Omental fat pad (tissue), 3 donors: ENCODE measurements at regions not wholly inside any gene's neighbourhood (a gene's known extent, or its start where the extent isn't known, plus 50 kb on each side); places are given as distances from the start of the nearest gene placed in this dataset.

Source experiments
- ATAC-seq: fragments of 150-250 bp; one replicate; pipeline ENCODE4 v1.9.1; 2016; ENCODE audit warnings: mild to moderate bottlenecking, moderate library complexity; ENCODE audit not compliant: low FRiP score
- DNase-seq: peaks from one replicate; pipeline ENCODE4 v3.0.0-alpha.2; 2019; ENCODE audit warnings: low spot score
- CTCF ChIP-seq, 3 donors: fragments of 450-650 bp; IDR thresholded peaks; one replicate each; pipeline ENCODE4 v1.5.1; 2016 to 2017; ENCODE audit warnings: antibody characterized with exemption in 3 of 3, mild to moderate bottlenecking in 3 of 3, moderate library complexity in 2 of 3

- DNase-seq = no peak
- TF ChIP-seq CTCF (IDR thresholded peaks at IDR 0.05) = no peak
- ATAC-seq = no peak
Measured at GRCh38 chr18:26745288-26746181, 120.0 kb downstream of the AQP4 start.

GRCh38 chr18:26741758-26742157 is 123.7 kb downstream of the AQP4 start:
- TF ChIP-seq CTCF (IDR thresholded peaks at IDR 0.05) = no peak
- DNase-seq (no peak), ATAC-seq (no peak)

GRCh38 chr18:26741048-26741447 is 124.5 kb downstream of the AQP4 start:
- ATAC-seq = no peak
- TF ChIP-seq CTCF (IDR thresholded peaks at IDR 0.05) = no peak

GRCh38 chr18:26740396-26740795 is 125.1 kb downstream of the AQP4 start:
- ATAC-seq (no peak), DNase-seq (no peak)
- TF ChIP-seq CTCF (IDR thresholded peaks at IDR 0.05) = no peak

More at GRCh38 chr18:26741048-26741447, 124.5 kb downstream of the AQP4 start:
- DNase-seq = no peak

GRCh38 chr18:26738706-26739105 is 126.8 kb downstream of the AQP4 start:
- no peak for TF ChIP-seq CTCF (IDR thresholded peaks at IDR 0.05)
- no peak for DNase-seq
- ATAC-seq = no peak

- TF ChIP-seq CTCF (IDR thresholded peaks at IDR 0.05) = no peak
- no peak for DNase-seq
- no peak for ATAC-seq
Measured at GRCh38 chr18:26736301-26736700, 129.2 kb downstream of the AQP4 start.

- no peak for DNase-seq
- no peak for ATAC-seq
- TF ChIP-seq CTCF (IDR thresholded peaks at IDR 0.05) = no peak
Measured at GRCh38 chr18:26734760-26735159, 130.7 kb downstream of the AQP4 start.
